GM10248 (cell line): ENCODE measurements at regions not wholly inside any gene's neighbourhood (a gene's known extent, or its start where the extent isn't known, plus 50 kb on each side); places are given as distances from the start of the nearest gene placed in this dataset.

Experiments used
- CTCF ChIA-PET: fragments of 300-600 bp; sonication (Branson Sonifier 250); formaldehyde crosslinking; extraction: SDS; loops from one replicate; lab custom pipeline; 2021; ENCODE audit warnings: antibody characterized with exemption; lab: Yijun Ruan, JAX
- POLR2A ChIA-PET: fragments of 350-650 bp; sonication (Branson Sonifier 250); formaldehyde crosslinking; extraction: SDS; loops from one replicate; lab custom pipeline; 2020; ENCODE audit warnings: antibody characterized with exemption; lab: Yijun Ruan, JAX
- DNase-seq: peaks from one replicate; pipeline ENCODE4 v3.0.0; 2012; ENCODE audit errors: extremely low spot score
- CTCF ChIP-seq: IDR thresholded peaks from 2 replicates; pipeline ENCODE4 v1.5.1; 2012; ENCODE audit warnings: mild to moderate bottlenecking, low read depth; ENCODE audit errors: extremely low read depth, missing control alignments, control extremely low read depth

- ChIA-PET POLR2A (no interaction called here), CTCF (interaction anchor here (1.1 to 1.3 kb wide), 2 partner anchors 13 to 91 kb away, joined by 3 to 4 read pairs; no protein-coding TSS in a partner anchor)
- TF ChIP-seq CTCF = no peak
- no peak for DNase-seq
Measured at GRCh38 chr20:21628800-21629199, 76.7 kb upstream of the PAX1 start.

GRCh38 chr20:21623781-21624094 lies 81.7 kb upstream of the PAX1 start:
- TF ChIP-seq CTCF = no peak
- ChIA-PET CTCF (interaction anchor here (1.3 to 2.3 kb wide), 2 partner anchors 9 to 52 kb away, joined by 3 to 12 read pairs; no protein-coding TSS in a partner anchor), POLR2A (no interaction called here)

GRCh38 chr20:21623074-21623780 lies 82.2 kb upstream of the PAX1 start:
- no peak for TF ChIP-seq CTCF
- ChIA-PET POLR2A (no interaction called here), CTCF (interaction anchor here (0.8 to 2.3 kb wide), 4 partner anchors 8 to 94 kb away, joined by 3 to 12 read pairs (median 4); no protein-coding TSS in a partner anchor)
- DNase-seq = no peak

More at GRCh38 chr20:21623781-21624094, 81.7 kb upstream of the PAX1 start:
- DNase-seq = no peak

GRCh38 chr20:21622097-21622857 lies 83.2 kb upstream of the PAX1 start:
- no peak for DNase-seq
- CTCF ChIA-PET = interaction anchor here (1.1 to 2.1 kb wide), 3 partner anchors 23 to 785 kb away, joined by 3 to 5 read pairs (median 3); no protein-coding TSS in a partner anchor
- POLR2A ChIA-PET = no interaction called here
- no peak for TF ChIP-seq CTCF

- ChIA-PET CTCF (interaction anchor here (0.7 to 1.1 kb wide), 2 partner anchors 21 to 26 kb away, joined by 3 to 4 read pairs; no protein-coding TSS in a partner anchor), POLR2A (no interaction called here)
- no peak for DNase-seq
- TF ChIP-seq CTCF = no peak
Measured at GRCh38 chr20:21618759-21619416, 86.6 kb upstream of the PAX1 start.

- POLR2A ChIA-PET = no interaction called here
- peak; percentile 75 for TF ChIP-seq CTCF
- peak; percentile 66 for DNase-seq
- CTCF ChIA-PET = interaction anchor here (0.6 to 3.0 kb wide), 24 partner anchors 8 to 783 kb away, joined by 3 to 27 read pairs (median 4); no protein-coding TSS in a partner anchor
Measured at GRCh38 chr20:21615617-21616080, 89.8 kb upstream of the PAX1 start.
